GM23248 (cell line): ENCODE measurements at regions not wholly inside any gene's neighbourhood (a gene's known extent, or its start where the extent isn't known, plus 50 kb on each side); places are given as distances from the start of the nearest gene placed in this dataset.

Source experiments
- DNase-seq: peaks from one replicate; pipeline ENCODE4 v3.0.0-alpha.2; 2015
- H2AFZ ChIP-seq: fragments of 200-600 bp; sonication (generic); 2 replicates; pipeline ENCODE4 v1.6.1; 2016; ENCODE audit warnings: antibody characterized with exemption
- H3F3A ChIP-seq: fragments of 200-600 bp; sonication (generic); 2 replicates; pipeline ENCODE4 v1.6.1; 2016; ENCODE audit warnings: mild to moderate bottlenecking, antibody characterized with exemption, mixed run types; ENCODE audit not compliant: insufficient read depth
- H3K27ac ChIP-seq: fragments of 200-600 bp; sonication (generic); 2 replicates; pipeline ENCODE4 v1.5.1; 2016; ENCODE audit warnings: mild to moderate bottlenecking
- H3K27me3 ChIP-seq: fragments of 200-600 bp; sonication (generic); replicated peaks from 2 replicates; pipeline ENCODE4 v1.6.1; 2016; ENCODE audit warnings: mild to moderate bottlenecking; ENCODE audit not compliant: insufficient read depth
- H3K36me3 ChIP-seq: fragments of 200-600 bp; sonication (generic); 2 replicates; pipeline ENCODE4 v1.6.1; 2016; ENCODE audit warnings: low read depth, mild to moderate bottlenecking
- H3K4me1 ChIP-seq: fragments of 200-600 bp; sonication (generic); 2 replicates; pipeline ENCODE4 v1.6.1; 2016; ENCODE audit warnings: mild to moderate bottlenecking; ENCODE audit not compliant: insufficient read depth
- H3K4me2 ChIP-seq: fragments of 200-600 bp; sonication (generic); one replicate; pipeline ENCODE4 v1.6.1; 2016; ENCODE audit warnings: mild to moderate bottlenecking; ENCODE audit not compliant: unreplicated experiment
- H3K4me3 ChIP-seq: fragments of 200-600 bp; sonication (generic); 2 replicates; pipeline ENCODE4 v1.5.1; 2016; ENCODE audit warnings: mild to moderate bottlenecking
- H3K79me2 ChIP-seq: fragments of 200-600 bp; sonication (generic); 2 replicates; pipeline ENCODE4 v1.6.1; 2016; ENCODE audit warnings: mild to moderate bottlenecking; ENCODE audit not compliant: insufficient read depth
- H3K9ac ChIP-seq: fragments of 200-600 bp; sonication (generic); 2 replicates; pipeline ENCODE4 v1.6.1; 2016; ENCODE audit warnings: mild to moderate bottlenecking
- H3K9me2 ChIP-seq: fragments of 200-600 bp; sonication (generic); 2 replicates; pipeline ENCODE4 v1.6.1; 2016; ENCODE audit warnings: mixed run types, mild to moderate bottlenecking, moderate library complexity; ENCODE audit not compliant: insufficient read depth
- H3K9me3 ChIP-seq: fragments of 200-600 bp; sonication (generic); one replicate; pipeline ENCODE4 v1.6.1; 2017; ENCODE audit warnings: low read depth
- H4K20me1 ChIP-seq: fragments of 200-600 bp; sonication (generic); 2 replicates; pipeline ENCODE4 v1.6.0; 2016; ENCODE audit not compliant: insufficient read depth
- EZH2 ChIP-seq: fragments of 200-600 bp; sonication (generic); IDR thresholded peaks from 2 replicates; pipeline ENCODE4 v1.6.1; 2018; ENCODE audit warnings: antibody characterized with exemption, mild to moderate bottlenecking; ENCODE audit not compliant: insufficient read depth, poor library complexity, severe bottlenecking
- EZH2phosphoT487 ChIP-seq: fragments of 200-600 bp; sonication (generic); IDR thresholded peaks from 2 replicates; pipeline ENCODE4 v1.6.1; 2018; ENCODE audit warnings: antibody characterized with exemption, moderate library complexity, mild to moderate bottlenecking, low read depth; ENCODE audit not compliant: insufficient read depth
- WGBS, 2 experiments: methylation state at CpG; one replicate each; pipeline ENCODE4 v1.1.6; 2015 to 2017; ENCODE audit warnings: low lambda C conversion rate in 2 of 2, low coverage in 1 of 2; ENCODE audit errors: missing lambda C conversion rate in 2 of 2; 5-methylcytosine and 5-hydroxymethylcytosine counted together
- in situ Hi-C: fragments of 300-500 bp; cut with MboI; formaldehyde crosslinking; loops from 2 replicates; pipeline ENCODE4 v1.15.0; 2020

DNA sequence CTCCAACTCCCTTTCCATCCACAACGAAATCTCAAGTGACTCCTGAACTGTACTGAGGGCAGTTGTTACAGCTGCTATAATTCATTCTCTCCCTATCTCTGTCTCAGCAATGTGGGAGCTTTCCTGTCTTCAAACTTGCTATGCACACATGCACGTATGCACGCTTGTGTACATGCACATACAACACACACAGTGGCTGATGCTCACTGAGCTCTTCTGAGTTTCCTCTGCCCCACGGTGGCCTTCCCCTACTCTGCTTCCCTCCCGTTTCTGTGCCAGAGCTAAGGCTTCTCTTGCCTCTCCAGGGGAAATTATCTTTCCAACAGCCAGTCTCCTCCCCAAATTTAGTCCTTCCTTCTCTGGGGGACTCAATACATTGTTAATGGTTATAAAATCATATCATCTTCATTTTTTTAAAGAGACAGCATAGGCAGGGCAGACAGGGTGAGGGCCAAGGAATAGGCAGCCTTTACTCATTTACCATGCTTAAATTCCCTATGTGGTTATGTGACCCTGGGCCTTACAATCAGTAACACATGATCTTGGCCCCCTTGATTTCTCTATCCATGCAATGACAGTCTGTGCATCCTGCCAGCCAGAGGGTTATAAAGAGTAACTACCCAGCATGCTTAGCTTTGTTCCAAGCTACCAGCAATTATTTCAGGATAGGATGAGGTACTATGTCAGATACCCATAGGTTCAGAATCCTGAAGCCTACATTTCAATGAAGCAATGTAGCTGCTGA, 111.9 kb upstream of the HMGA2 start:
- Histone ChIP-seq H3K4me3 (no peak overlapping the region), H3K4me1 (no peaks in the 10 kb centered on the region), H3K36me3 (no peaks in the 10 kb centered on the region), H2AFZ (no peak overlapping the region), H3K79me2 (no peaks in the 10 kb centered on the region), H3K9ac (no peak overlapping the region), H3K27me3 (no peaks in the 10 kb centered on the region), H3K27ac (no peak overlapping the region), H3K9me3 (no peaks in the 10 kb centered on the region), H3F3A (no peaks in the 10 kb centered on the region), H3K9me2 (no peaks in the 10 kb centered on the region), H4K20me1 (no peaks in the 10 kb centered on the region), H3K4me2 (no peak overlapping the region)
- WGBS, 2 experiments, result 81 to 91% methylated on average over 5 of the region's 5 CpGs
- no peak for DNase-seq
- in situ Hi-C loops, result no loop called here
- TF ChIP-seq EZH2phosphoT487 (no peak), EZH2 (no peak)

DNA sequence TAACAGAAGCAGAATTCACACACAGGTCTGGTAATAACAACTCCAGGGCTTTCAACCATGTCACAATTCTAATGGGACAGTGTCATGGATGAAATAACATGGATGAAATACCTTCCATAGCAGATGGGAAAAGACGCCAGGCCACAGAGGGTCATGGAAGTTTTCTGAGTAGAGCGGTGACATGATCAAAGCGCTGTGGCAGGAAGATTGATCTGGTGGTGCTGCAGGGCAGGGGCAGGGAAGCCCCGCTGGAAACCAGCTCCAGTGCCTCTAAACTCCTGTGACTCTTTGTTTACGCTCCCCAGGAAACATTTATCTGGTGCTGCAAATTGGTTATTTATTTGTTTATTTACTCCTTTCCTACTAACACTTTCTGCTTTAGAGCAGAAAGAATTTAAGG, 108.3 kb upstream of the HMGA2 start:
- no peak for DNase-seq
- H3K4me3 ChIP-seq, result no peak overlapping the region
- WGBS, 2 experiments, result 88 to 90% methylated on average over 5 of the region's 5 CpGs
- no peaks in the 10 kb centered on the region for H3K9me3 ChIP-seq
- no peaks in the 10 kb centered on the region for H3K27me3 ChIP-seq
- no peak for TF ChIP-seq EZH2phosphoT487
- TF ChIP-seq EZH2, result no peak
- no peaks in the 10 kb centered on the region for H3K9me2 ChIP-seq
- H3K4me1 ChIP-seq, result 0 out of 2 replicates have a peak, but pooled peaks cover 10% of the 10 kb centered on the region
- no peak overlapping the region for H2AFZ ChIP-seq
- H4K20me1 ChIP-seq, result no peaks in the 10 kb centered on the region
- in situ Hi-C loops, result no loop called here
- H3K9ac ChIP-seq, result no peak overlapping the region
- H3K27ac ChIP-seq, result no peak overlapping the region
- no peak overlapping the region for H3K4me2 ChIP-seq
- H3K36me3 ChIP-seq, result no peaks in the 10 kb centered on the region
- no peaks in the 10 kb centered on the region for H3K79me2 ChIP-seq
- H3F3A ChIP-seq, result no peaks in the 10 kb centered on the region

DNA sequence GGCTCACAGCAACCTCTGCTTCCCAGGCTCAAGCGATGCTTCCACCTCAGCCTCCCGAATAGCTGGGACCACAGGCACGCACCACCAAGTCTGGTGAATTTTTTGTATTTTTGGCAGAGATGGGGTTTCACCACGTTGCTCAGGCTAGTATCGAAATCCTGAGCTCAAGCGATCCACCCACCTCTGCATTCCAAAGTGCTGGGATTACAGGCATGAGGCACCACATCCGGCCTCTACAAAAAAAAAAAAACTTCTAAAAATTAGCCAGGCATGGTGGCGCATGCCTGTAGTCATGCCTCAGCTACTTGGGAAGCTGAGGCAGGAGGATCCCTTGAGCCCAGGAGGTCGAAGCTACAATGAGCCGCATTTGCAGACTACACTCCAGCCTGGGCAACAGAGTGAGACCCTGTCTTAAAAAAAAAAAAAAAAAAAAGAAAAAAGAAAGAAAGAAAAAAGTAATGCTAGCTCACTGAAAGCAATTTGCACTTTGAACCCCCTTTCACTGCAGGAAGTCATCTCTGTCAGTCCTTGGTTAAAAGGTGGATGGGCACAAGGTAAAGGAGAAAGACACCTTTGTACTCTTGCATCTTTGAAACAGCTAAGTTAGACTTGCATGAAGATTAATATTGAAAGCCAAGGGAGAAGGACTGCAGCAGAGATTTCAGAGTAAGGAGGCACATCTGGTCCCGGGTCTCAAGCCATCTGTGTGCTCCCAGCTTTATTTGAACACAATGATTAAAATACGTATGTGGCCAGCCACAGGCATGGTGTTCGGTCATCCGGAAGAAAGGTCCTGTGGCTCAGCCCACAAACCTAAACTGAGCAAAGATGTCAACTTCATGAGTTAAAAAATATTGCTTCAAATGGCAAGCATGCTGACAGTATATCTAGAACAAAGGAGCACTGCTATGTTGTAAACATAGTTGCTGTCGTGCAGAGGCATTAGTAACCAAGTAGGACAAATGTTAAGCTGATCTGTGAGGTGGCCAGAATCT, 103.8 kb upstream of the HMGA2 start:
- Histone ChIP-seq H3K9me2 (no peaks in the 10 kb centered on the region), H3K27ac (no peak overlapping the region), H2AFZ (no peak overlapping the region), H3K9me3 (no peaks in the 10 kb centered on the region), H3K27me3 (no peaks in the 10 kb centered on the region), H3K36me3 (no peaks in the 10 kb centered on the region), H3K4me3 (no peak overlapping the region), H3K4me1 (peaks cover 12% of the 10 kb centered on the region; the same call in 1 of the 2 replicates), H3K4me2 (no peak overlapping the region), H3F3A (no peaks in the 10 kb centered on the region), H3K9ac (no peak overlapping the region), H4K20me1 (no peaks in the 10 kb centered on the region), H3K79me2 (no peaks in the 10 kb centered on the region)
- in situ Hi-C loops, result no loop called here
- 56 to 59% methylated on average over 15 of the region's 15 CpGs for WGBS, 2 experiments
- peak; percentile 66 for DNase-seq
- TF ChIP-seq EZH2 (no peak), EZH2phosphoT487 (no peak)

DNA sequence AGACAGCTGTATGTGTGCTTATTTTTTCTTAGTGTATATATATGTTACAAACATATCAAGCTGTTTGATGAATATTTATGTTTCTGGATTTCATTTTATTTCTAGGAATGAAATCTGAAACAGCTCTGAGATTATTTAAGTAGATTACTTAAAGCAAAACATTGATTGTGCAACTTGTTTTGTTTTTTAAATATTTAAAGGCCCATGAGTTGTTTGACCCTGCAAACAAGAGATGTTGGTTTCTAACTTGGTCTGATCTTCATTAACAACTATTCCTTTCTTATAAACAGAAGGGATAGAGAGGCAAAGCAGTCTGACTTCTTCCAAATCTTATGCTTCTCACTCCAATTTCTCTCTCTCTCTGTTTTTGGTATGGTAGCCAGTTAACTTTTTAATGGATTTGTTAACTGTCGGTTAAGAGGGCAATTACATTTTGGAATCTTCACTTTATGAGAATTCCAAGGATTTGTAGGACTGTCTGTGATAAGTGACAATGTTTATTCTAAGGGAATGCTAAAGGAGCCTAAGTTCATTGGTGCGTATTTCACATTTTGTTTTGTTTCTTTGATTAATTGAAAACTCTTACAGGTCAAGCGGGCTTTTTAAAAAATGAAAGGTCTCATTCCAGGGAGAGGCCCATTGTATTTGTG, 102.6 kb upstream of the HMGA2 start:
- H2AFZ ChIP-seq, result no peak overlapping the region
- no peaks in the 10 kb centered on the region for H3K79me2 ChIP-seq
- H3K36me3 ChIP-seq, result no peaks in the 10 kb centered on the region
- H3K4me3 ChIP-seq, result no peak overlapping the region
- H3K9ac ChIP-seq, result no peak overlapping the region
- TF ChIP-seq EZH2, result no peak
- TF ChIP-seq EZH2phosphoT487, result no peak
- peaks cover 15% of the 10 kb centered on the region; the same call in 1 of the 2 replicates for H3K4me1 ChIP-seq
- H3F3A ChIP-seq, result no peaks in the 10 kb centered on the region
- 96 to 97% methylated on average over 3 of the region's 3 CpGs for WGBS, 2 experiments
- no peaks in the 10 kb centered on the region for H3K9me3 ChIP-seq
- in situ Hi-C loops, result no loop called here
- H3K27ac ChIP-seq, result no peak overlapping the region
- no peaks in the 10 kb centered on the region for H3K27me3 ChIP-seq
- H4K20me1 ChIP-seq, result no peaks in the 10 kb centered on the region
- DNase-seq, result no peak
- no peaks in the 10 kb centered on the region for H3K9me2 ChIP-seq
- no peak overlapping the region for H3K4me2 ChIP-seq
